GM21390 (cell line): ENCODE measurements at regions not wholly inside any gene's neighbourhood (a gene's known extent, or its start where the extent isn't known, plus 50 kb on each side); places are given as distances from the start of the nearest gene placed in this dataset.
"Not testable (repeated sequence)": the region's sequence is repeated elsewhere in the genome, so short reads cannot be mapped to it uniquely, and the experiment has no call there.

Source experiments
- ATAC-seq: cut with Tn5 transposase; IDR thresholded peaks from one replicate; pipeline ENCODE4 v1.9.1; 2021; ENCODE audit not compliant: unreplicated experiment

DNA sequence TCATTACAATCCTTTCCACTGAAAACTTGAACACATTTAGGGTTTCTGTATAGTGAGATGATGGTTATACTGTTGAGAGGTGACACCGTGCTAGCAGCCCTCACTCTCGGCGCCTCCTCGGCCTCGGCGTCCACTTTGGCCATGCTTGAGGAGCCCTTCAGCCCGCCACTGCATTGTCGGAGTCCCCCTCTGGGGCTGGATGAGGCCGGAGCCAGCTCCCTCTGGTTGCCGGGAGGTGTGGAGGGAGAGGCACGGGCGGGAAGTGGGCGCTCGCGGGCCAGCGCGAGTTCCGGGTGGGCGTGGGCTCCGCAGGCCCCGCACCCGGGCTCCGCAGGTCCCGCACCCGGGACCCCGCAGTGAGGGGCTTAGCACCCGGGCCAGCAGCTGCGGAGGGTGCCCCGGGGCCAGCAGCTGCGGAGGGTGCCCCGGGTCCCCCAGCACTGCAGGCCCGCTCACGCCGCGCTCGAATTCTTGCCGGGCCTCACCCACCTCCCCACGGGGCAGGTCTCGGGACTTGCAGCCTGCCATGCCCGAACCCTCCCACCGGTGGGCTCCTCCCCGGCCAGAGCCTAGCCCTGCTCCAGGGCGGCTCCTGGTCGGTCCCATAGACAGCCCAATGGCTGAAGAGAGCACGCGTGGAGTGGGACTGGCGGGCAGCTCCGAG, 145.9 kb upstream of the ZNF608 start:
- ATAC-seq = no peak

DNA sequence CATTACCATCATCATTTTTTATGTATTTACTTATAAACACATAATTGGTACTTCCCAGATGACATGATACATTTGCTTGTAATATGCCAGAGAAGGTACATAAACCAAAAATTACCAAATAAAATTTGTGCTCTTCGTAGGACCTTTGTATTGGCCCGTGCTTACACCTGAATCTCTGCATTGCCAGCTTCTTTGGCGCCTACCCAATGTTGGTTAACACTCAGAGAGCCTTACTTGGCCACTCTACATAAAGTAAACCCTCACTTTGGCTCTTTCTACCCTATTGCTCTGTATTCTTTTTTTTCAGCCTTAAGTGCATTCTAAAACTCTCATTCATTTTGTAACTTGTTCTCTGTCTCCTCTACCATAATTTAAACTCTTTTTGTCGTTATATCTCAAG, 148.1 kb upstream of the ZNF608 start:
- ATAC-seq = no peak

DNA sequence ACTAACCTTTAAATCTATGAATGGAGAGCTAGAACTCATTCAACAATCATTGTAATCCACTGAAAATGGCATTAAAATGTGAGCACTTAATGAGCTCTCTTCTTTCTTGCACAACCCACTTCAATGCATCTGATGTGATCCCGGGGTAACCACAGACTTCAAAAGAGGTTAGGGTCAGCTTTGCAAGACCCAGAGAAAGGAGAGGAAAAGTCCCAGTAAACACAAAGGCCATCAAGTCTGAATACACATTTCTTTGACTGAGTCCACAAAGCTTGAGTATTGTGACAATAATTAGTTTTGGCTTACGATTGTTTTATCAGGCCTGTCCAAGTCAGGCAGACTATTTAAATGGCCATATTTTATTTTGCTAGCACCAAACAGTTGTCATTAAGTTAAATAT, 148.8 kb upstream of the ZNF608 start:
- no peak for ATAC-seq

DNA sequence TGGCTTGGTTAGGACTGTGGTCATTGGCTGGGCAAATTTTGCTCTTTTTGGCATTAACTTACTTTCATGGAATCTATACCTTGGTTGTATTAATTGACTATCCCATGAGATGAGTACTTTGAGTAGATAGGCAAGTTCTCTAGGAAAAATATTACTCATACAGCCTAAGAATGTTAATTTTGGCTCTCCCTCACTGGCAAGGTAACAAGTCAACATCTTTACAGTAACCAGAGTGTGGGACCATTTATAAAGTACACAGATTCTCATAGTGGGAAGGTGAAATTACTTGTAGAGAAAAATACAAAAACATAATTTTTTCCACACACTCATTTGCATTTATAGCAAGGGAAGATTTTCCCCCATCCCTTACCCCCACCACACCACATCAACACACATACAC, 154.6 kb upstream of the ZNF608 start:
- ATAC-seq = no peak

DNA sequence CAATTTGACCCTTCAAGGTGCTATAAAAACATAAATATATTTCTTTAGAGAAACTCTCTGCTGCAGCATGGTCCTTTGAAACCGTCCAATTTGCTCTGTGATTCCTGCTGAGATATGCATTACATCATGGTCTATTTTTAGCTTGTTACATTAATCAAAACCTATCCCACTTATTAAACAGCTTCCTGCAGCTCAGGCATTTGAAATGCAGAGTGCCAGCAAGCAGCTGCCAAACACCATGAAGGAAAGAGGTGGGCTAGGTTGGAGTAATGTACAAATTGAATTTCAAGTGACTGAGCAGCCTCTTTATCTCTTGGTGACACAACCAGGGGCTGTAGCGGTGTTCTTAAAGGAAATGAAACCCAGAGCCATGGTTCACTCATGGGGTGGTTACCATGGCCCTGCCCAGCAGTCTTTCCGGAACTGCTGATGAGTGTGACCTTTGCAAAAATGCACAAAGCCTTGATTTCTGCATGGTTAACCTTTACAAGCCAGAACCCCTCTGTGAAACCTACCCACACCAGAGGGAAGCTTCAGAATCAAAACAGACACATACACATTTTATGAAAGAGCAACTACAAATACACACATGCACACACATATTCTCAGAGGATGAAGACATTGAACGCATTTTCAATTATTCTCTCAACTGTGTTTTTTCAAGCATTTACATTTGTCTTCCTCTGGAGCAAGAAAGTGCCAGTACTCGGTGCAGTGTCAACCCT, 155.8 kb upstream of the ZNF608 start:
- ATAC-seq = peak; percentile 98

DNA sequence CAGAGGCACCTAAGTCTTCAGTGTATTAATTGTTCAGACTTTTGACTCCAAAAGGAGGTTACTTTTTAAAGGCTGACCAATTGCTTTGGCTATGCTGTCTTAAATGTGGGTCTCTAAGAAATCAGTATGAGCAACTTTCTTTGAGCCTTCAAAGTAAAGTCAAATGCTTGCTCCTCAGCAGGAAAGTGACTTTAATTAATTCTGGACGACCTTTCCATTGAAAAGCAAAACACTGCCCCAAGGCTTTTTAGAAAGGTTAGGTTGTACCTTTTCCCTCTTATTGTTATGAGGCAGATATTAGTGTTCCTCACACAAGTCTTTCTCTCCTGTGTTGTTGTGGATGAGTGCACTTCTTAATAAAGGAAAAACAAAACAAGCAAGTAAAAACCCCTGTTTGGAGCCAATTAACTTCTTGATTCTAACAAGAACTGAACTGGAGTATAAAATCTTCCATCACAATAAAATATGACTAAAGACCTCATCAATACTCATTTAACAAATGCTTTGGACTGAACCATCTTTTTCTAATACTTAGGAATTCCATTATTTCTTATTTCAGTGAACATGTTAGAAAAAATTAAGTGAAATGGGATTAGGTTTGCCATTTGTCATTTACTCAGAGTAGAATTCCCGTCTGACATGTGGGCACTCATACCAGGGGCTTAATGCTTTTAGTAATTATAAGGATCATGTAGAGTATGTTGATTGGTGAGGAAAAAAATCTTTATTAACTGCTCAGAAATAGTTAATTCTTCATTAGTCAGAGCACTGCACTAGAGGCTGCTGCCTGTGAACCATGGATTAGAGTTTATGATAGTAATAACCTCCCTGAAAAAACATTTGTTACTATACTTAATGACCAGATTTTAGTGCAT, 159.1 kb upstream of the ZNF608 start:
- no peak for ATAC-seq

DNA sequence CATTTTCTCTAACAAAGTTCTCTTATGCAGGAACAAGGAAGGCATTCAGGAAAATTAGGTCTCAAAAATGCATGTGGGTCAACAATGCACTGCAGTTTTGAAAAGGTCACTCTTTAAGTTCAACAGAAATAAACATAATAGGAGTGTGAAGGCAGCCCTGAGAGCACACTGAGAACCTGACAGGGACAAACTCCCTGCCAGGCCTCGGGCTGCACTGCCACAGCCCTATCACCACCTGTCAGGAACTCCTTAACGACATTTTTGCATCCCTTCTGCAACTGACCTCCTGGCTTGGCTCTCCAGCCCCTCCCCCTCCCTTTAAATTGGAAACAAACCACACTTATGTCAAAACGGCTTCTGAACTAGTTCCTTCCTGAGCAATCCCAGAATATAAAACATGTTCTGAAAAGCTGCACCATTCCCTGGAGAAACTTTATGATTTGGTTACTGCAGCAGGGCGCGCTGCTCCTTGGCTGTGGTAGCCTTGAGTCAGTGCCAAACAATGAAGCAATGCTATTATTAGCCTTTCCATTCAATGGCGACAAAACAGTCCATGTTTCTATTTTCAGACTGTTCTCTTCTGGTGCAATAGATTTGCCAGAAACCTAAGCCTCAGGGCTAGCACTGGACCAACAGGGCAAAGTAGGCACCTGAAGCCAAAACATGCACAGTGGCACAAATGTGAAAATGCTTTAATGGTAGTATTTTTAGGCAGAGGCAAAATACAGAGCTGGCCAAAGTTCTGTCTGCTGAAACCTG, 160.1 kb upstream of the ZNF608 start:
- ATAC-seq = no peak

DNA sequence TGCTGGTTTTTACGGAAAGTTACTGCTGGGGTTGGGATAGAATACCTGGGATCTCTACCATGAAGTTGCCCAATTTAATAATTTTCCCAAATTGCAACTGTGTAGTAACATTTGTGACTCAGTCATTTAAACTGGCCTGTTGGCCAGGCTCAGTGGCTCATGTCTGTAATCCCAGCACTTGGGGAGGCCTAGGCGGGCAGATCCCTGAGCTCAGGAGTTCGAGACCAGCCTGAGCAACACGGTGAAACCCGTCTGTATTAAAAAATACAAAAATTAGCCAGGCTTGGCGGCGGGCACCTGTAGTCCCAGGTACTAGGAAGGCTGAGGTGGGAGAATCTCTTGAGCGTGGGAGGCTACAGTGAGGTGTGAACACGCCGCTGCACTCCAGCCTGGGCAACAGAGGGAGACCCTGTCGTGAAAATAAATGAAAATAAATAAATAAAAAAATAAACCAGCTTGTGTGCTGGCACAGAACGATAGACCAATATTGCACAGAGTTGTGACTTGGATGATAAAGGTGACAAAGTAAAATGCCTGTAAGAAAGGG, 160.7 kb upstream of the ZNF608 start:
- ATAC-seq = no peak

DNA sequence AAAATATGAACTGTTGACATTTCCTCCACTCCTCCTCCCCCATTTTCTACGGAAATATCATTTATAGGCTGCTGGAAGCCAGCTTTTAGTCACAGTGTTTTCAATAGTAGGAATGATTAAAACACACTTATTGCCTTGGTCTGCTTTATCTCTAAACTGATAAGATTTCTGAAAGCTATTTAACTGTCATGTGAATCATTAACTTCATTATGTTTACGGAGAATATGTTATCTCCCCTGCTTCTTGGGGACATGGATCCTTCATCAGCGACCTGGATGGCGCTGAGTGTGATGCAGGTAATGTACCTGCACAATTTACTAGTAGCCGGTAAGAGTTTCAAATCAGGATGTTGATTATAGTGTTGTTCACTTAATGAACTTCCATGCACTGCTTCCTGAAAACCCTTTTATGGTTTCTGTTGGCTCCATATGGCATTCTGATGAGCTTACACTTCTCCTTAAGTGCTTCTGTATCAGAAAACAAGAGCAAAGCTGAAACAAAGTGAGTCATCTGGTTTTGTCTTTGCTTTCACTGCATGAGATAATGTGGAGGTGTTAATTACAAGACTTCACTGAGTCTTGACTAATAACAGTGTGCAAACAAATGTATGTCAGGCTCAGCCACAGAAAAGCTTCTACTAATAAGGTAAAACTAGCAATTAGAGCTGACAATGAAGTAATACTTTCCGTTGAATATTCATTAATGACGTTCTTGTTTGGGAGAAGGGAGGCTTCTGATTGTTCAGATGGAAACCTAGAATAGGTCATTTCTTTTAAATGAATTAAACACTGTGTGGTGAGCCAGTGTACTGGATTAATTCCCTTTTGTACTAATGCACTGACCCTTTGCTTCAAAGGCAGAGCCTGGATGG, 162.4 kb upstream of the ZNF608 start:
- ATAC-seq = peak; percentile 83

DNA sequence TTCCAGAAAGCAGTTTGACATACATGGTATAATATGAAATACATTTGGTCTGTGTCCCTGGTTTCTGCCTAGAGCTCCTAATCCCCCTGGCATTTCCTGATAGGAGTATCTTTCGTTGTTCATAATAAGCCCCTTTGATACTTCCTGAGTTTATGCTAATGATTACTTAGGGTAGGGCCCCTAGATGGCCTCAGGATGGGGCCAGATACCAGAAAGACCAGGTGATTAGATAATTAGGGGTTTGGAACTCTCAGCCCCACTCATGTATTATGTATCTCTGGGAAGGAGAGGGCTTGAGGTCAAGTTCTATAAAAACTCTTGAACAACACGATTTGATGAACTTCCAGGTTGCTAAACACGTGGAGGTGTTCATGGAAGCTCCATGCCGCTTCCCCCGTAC, 163.3 kb upstream of the ZNF608 start:
- ATAC-seq = no peak

DNA sequence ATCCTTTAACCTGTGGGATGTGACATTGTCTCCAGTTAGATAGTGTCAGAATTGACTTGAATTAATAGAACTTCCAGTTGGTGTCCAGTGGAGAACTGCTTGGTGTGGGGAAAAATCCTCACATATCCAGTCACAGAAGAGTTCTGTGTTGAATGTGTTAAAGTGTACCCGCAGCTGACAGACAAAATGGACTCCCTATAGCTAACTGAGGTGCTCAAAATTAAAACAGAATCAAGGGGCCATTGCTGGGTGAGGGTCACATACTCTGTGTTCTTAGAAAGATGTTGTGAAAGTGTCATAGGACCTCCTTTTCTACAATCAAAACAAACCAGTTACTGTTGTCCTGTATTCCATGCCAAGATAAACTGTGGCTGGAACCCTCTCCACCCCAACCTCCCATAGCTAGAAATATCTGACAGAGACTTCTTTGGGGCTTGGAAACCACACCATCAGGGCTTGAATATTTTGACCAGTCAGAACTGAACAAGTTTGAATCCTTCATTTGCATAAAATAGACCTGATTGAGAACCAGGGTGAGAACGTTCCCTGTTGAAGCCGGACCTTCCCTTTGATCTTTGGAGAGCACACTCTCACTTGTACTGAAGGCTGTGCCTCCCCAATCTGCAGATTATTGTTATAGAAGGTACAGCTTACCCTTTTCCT, 164.0 kb upstream of the ZNF608 start:
- ATAC-seq = no peak

DNA sequence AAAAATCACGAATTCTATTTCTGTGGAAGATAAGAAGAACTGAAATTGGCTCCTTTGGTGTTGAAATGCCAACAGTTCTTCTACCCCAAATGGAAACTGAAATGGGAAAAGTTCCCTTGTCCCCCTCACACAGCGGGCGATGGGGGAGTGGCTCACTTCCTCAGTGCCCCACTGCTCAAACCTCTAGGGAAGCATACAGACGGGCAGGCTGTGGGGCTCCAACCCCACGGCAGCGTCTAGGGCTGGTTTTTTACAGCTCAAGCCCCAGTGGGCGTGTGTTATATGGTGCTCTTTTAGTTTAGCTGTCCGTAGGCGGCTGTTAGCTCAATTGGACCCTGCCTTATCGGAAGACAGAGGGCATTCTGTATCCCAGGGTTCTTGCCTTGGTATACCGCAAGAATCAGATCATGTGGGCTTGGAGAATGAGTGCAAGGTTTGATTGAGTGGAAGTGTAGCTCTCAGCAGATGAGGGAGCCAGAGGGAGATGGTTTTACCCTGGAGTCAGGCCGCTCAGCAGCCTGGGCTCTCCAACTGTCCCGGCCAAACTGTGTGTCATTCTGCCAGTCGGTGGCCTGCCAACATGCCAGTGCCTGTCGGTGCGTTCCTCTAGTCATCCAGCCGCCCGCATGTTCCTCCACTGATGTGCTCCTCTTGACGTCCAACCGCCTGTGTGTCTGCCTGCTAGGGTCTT, 166.3 kb upstream of the ZNF608 start:
- no peak for ATAC-seq

DNA sequence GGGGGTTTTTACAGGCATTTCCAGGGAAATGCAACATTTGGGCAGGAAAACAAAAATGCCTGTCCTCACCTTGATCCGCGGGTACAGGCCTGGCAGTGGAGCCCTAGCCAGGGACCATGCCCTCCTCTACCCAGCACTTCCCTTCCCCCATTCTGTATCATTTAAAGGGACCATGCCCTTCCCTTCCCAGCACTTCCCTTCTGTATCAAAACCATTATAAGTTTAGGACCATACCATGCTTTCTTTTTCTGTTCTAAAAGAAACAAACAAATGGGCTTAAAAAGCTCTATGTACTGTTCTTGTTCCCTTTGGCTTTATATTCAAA, 166.9 kb upstream of the ZNF608 start:
- ATAC-seq = no peak

DNA sequence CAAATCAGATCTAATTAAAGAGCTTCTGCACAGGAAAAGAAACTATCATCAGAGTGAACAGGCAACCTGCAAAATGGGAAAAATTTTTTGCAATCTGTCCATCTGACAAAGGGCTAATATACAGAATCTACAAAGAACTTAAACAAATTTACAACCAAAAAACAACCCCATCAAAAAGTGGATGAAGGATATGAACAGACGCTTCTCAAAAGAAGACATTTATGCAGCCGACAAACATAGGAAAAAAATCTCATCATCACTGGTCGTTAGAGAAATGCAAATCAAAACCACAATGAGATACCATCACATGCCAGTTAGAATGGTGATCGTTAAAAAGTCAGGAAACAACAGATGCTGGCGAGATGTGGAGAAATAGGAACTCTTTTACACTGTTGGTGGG, 169.9 kb upstream of the ZNF608 start:
- not testable (repeated sequence) for ATAC-seq

DNA sequence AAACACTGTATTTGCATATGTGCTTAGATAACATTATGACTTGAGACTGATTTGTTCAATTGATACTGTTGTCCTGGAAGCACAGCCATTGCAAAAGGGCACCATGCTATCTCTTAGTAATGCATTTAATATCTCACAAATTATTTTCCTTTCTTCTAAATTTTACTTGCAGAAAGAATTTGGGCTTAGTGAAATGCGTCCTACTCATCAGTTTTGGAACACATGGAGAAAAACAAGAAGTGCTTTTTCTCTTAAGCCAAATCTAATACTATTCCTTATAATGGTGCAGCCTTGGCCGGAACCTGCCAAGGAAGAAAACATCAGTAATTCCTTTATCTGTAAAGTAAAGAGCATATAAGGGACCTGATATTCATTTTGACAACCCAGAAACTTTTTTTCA, 172.2 kb upstream of the ZNF608 start:
- ATAC-seq = no peak

DNA sequence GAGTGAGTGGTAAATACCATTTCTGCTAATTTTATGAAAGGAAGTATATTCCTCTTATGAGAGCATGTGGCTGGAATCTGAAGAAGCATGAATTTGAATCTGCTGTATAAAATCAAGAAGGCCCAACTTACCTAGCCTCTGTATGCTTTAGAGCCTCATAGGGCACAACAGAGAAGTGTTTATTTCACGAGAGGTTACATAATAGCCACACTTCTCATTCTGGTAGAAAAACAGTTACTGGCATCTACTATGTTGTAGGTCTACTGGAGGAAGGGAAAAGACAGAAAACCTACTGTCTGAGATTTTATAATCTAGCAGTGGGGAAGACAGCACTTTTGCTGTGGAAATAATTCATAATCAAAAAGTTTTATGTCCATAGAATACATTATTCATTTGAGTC, 172.6 kb upstream of the ZNF608 start:
- no peak for ATAC-seq

DNA sequence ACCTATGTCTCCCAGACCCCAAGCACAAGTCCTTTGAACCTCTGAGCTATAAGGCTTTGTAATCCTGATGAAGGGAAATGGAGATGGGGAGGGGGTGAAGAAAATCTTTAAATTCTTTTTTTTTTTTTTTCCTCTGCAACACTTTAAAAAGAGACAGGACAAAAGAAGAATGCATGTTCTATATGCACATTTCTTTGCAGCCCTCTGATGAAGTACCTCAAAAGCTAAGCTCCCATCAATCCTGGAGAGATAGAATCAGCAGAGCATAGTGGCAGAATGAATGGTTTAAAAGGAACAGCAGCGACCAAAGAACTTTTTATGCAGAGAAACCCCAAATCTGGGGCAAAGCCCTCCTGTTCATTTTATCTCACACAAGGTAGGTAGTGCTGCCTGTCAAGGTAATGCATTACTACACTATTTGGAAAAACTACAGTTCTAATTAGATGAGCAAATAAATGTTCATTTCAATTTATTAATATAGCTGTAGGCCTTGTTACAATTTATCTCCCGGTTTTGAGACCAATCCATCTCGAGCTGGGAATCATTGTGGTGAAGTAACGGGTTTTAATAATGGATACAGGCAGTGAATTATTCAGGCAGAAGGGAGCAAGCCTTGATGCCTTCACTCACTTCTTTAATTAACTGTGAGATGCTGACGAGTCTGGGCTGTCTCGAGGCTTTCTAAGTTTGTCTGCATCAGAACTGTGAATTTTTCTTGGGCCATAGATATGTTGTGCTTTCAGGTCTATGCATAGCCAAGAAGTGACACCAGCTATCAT, 173.5 kb upstream of the ZNF608 start:
- ATAC-seq = no peak
